Glomerular visceral epithelial cell (primary cell): ENCODE measurements at regions not wholly inside any gene's neighbourhood (a gene's known extent, or its start where the extent isn't known, plus 50 kb on each side); places are given as distances from the start of the nearest gene placed in this dataset.
"Not testable (repeated sequence)": the region's sequence is repeated elsewhere in the genome, so short reads cannot be mapped to it uniquely, and the experiment has no call there.

ENCODE experiments used
- DNase-seq: peaks from one replicate; pipeline ENCODE4 v3.0.0-alpha.2; 2016; ENCODE audit errors: extremely low spot score

- DNase-seq, result no peak
Measured at GRCh38 chr1:121443001-121443540, 258.3 kb downstream of the SRGAP2C start.

GRCh38 chr1:121444096-121444495 is 259.3 kb downstream of the SRGAP2C start:
- no peak for DNase-seq

GRCh38 chr1:121445679-121446078 is 260.9 kb downstream of the SRGAP2C start:
- no peak for DNase-seq

- DNase-seq, result not testable (repeated sequence)
Measured at GRCh38 chr1:121447280-121447923, 262.6 kb downstream of the SRGAP2C start.

GRCh38 chr1:121448064-121448463 is 263.3 kb downstream of the SRGAP2C start:
- not testable (repeated sequence) for DNase-seq

GRCh38 chr1:121448851-121449250 is 264.1 kb downstream of the SRGAP2C start:
- DNase-seq, result no peak

GRCh38 chr1:121452484-121452883 is 267.7 kb downstream of the SRGAP2C start:
- no peak for DNase-seq

GRCh38 chr1:121458291-121459048 is 273.7 kb downstream of the SRGAP2C start:
- no peak for DNase-seq

- DNase-seq, result no peak
Measured at GRCh38 chr1:121459235-121459634, 274.5 kb downstream of the SRGAP2C start.

GRCh38 chr1:121469395-121469794 is 284.6 kb downstream of the SRGAP2C start:
- DNase-seq, result not testable (repeated sequence)

- DNase-seq, result not testable (repeated sequence)
Measured at GRCh38 chr1:121470401-121470800, 285.6 kb downstream of the SRGAP2C start.

GRCh38 chr1:121471523-121471922 is 286.7 kb downstream of the SRGAP2C start:
- DNase-seq, result no peak

GRCh38 chr1:121472017-121472416 is 287.2 kb downstream of the SRGAP2C start:
- DNase-seq, result no peak

- no peak for DNase-seq
Measured at GRCh38 chr1:121483234-121483633, 298.5 kb downstream of the SRGAP2C start.

- DNase-seq, result peak; percentile 16
Measured at GRCh38 chr1:121483961-121484424, 299.2 kb downstream of the SRGAP2C start.

GRCh38 chr1:121494796-121495195 is 310.0 kb downstream of the SRGAP2C start:
- not testable (repeated sequence) for DNase-seq

GRCh38 chr1:121511455-121511854 is 326.7 kb downstream of the SRGAP2C start:
- DNase-seq, result not testable (repeated sequence)

GRCh38 chr1:121511876-121512275 is 327.1 kb downstream of the SRGAP2C start:
- DNase-seq, result not testable (repeated sequence)

- no peak for DNase-seq
Measured at GRCh38 chr1:121515235-121515634, 330.5 kb downstream of the SRGAP2C start.

GRCh38 chr1:121516234-121516967 is 331.6 kb downstream of the SRGAP2C start:
- no peak for DNase-seq

- DNase-seq, result no peak
Measured at GRCh38 chr1:121517586-121518230, 332.9 kb downstream of the SRGAP2C start.

- no peak for DNase-seq
Measured at GRCh38 chr1:121518726-121519041, 333.9 kb downstream of the SRGAP2C start.
